T-helper 2 cell treated with Interferon-gamma antibody and Interleukin-4, amounts not matched to agents 100 ng/mL and 5 ng/mL, for 36 hours (primary cell): ENCODE measurements at regions not wholly inside any gene's neighbourhood (a gene's known extent, or its start where the extent isn't known, plus 50 kb on each side); places are given as distances from the start of the nearest gene placed in this dataset.

Experiments used
- intact Hi-C: fragments of 100-400 bp; cut with micrococcal nuclease; formaldehyde crosslinking; loops from one replicate; pipeline ENCODE4 v1.15.1; 2023

DNA sequence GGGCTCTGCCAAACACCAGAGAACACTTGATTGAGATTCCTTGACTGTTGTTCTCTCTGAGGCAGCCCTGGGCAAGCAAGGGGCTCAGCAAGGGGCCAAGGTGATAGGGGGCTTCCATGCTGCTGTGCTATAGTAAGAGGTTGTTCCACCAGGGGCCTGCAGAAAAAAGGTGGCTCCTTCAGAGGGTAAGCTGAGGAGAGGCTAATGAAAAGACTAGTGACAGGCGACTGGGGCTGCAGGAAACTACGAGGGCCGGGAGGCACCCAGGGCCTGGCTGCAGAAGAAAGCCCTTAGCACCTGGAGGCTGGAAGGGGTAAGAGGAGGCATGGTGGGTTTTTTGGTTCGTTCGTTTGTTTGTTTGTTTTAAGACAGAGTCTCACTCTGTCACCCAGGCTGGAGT lies 88.0 kb upstream of the CTNNA1 start:
- intact Hi-C loops: no loop called here

DNA sequence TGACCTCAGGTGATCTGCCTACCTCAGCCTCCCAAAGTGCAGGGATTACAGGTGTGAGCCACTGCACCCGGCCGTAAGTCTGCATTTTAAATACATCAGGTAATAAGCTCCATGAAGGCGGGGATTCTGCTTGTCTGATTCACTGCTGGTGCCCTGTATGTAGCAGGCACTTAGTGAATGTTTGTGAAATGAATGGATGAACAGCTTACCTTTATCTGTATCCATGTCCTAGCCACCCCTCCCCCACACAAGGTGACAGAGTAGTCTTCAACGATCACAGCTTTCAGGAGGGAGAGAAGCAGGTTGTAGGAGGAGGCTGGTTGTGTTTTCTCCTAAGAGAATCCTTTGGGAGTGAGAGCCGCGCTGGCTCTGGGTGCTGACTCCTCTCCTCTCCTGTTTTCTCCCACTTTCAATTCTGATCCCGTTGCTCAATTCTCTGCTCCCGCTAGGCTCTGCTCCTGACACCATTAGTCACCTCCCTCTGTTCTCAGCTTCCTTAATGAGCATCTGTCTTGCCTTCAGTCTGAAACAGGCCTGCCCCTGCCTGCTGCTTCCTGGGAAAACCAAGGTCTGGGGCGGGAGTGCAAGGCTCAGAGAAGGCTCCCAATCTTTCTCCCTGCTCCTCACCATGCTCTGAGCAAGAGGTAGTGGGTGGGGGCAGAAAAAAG lies 88.8 kb upstream of the CTNNA1 start:
- intact Hi-C loops: no loop called here

DNA sequence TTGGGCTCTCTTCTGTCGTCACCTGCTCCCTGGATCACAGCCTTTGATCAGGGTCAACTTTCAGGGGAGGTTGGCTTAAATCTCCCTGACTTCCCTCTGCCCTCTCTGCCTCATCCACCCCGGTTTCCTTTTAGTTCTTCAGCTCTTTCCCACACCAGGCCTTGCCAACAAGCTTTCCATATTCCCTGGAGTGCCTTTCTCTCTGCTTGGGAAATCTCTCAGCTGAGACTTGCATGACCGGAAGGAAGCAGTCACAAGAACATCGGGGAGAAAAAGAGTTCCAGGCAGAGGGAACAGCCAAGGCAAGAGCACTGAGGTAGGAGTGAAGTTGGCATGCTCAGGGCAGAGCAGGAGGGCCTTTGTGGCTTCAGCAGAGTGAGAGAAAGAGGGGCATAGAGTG lies 88.4 kb upstream of the HSPA9 start:
- intact Hi-C loops: no loop called here

- intact Hi-C loops: no loop called here
These were observed 87.8 kb upstream of the HSPA9 start for GRCh38 chr5:138663009-138663408.

DNA sequence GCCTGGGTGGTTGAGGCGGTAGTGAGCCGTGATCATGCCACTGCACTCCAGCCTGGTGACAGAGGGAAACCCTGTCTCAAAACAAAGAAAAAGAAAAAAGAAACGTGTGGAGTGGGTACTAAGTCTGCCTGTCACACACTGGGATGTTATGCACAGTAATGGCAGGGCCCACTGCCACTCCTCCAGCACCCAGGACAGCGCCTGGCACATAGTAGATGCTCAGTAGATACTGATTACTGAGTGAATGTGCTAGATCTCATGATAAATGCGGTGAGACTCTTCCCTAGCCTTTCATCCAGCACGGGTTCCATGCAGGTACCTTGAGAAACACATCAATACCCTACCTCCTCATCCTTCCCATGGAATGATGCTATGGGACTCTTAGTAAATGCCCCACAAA lies 87.4 kb upstream of the HSPA9 start:
- intact Hi-C loops: loop anchor here (1.0 kb wide), 1 partner anchor 8 kb away; no protein-coding TSS in a partner anchor

- intact Hi-C loops: loop anchor here (1.0 kb wide), 1 partner anchor 8 kb away; no protein-coding TSS in a partner anchor
These were observed 86.8 kb upstream of the HSPA9 start for GRCh38 chr5:138661991-138662434.

DNA sequence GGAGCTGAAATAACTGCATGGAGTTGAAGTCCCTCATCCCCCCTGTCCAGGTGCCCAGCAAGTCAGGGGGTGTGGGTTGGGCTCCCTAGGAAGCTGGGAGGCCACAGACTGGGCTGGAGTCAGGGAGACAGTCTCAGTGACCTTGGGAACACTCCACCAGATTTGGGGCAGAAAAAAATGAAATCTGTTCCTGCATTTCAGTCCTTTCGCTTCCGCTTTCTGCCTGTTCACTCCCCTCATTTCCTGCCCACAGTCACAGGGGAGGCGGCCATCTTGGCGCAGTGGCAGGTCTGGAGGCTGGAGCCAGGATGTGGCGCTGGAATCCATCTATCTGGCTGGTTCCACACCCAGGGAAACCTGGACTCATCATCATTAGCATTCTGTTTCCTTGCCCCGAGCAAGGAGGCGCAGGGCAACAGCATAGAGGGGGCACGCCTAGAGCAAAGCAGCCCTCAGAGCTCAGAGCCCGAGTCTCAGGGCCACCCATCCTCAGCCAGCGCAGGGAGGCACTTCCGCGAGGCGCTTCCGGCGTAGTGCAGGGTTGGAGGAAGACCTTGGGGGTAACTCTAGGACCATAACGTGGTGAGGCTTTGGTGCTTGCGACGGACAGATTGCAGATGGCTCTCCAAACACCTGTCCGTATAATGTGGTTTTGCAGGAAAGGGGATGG lies 86.2 kb upstream of the HSPA9 start:
- intact Hi-C loops: no loop called here

DNA sequence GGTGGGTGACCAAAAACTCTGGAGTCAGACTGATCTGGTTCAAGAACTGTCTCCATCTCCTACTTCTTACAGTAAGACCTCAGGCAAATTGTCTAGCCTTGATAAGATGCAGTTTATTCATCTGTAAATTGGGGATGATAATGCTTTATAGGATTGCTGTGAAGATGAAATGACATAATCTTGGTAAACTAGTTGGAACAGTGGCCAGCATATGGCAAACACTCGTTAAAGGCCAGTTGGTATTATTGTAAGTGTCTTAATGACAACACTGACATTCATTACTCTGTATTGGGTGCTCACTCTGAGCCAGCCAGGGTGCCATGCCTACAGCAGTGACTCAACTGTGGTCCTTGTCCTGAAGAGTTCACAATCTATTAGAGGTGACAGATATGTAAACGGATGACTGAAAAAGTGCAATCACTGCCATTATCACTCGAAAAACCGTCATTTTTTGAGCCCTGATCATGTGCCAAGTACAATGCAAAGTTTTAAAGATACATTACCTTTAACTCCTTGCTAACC lies 84.9 kb upstream of the HSPA9 start:
- intact Hi-C loops: no loop called here

- intact Hi-C loops: loop anchor here (10.0 kb wide), 1 partner anchor 735 kb away; the partner anchor contains the start of gene PROB1
These were observed 84.4 kb upstream of the HSPA9 start for GRCh38 chr5:138659561-138659960.

GRCh38 chr5:138659121-138659520 lies 83.9 kb upstream of the HSPA9 start:
- intact Hi-C loops: loop anchor here (10.0 kb wide), 1 partner anchor 736 kb away; the partner anchor contains the start of gene PROB1

DNA sequence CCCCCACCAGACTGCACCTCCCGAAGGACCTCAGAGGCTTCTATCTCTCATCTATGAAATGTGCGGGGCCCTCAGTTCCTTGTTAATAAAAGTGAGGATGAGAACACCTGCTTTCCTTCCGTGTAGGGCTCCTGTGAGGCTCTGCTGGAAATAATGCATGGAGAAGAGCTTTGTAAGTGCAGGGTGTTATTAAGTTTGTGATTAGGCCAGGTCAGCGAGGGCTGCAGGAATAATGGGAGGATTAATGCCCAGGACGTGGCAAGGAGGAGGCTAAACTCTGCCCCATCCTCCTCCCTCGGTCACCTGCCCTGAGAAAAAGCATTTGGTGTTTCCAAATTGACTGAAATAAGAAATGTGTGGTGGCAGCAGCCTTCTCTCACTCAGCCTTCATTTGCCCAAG lies 83.5 kb upstream of the HSPA9 start:
- intact Hi-C loops: loop anchor here (10.0 kb wide), 1 partner anchor 736 kb away; the partner anchor contains the start of gene PROB1

DNA sequence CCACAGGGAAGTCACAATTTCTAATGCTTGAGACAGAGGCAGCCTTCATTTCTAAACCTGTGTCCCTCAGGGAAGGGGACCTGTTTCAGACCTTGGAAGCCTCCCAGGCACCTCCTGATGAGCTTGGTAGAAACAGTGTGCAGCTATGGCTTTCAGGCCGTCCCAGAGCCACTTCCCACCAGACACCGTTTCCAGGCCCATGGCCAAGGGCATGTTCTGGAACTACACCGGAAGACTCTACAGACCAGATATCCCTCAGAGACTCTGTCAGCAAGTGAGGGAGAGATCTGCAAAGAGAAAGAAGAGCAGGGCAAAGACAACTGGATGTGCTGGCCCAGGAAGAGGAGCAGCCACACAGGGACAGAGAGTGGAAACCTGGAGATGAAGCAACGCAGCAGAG lies 82.2 kb upstream of the HSPA9 start:
- intact Hi-C loops: loop anchor here (10.0 kb wide), 1 partner anchor 737 kb away; the partner anchor contains the start of gene PROB1

DNA sequence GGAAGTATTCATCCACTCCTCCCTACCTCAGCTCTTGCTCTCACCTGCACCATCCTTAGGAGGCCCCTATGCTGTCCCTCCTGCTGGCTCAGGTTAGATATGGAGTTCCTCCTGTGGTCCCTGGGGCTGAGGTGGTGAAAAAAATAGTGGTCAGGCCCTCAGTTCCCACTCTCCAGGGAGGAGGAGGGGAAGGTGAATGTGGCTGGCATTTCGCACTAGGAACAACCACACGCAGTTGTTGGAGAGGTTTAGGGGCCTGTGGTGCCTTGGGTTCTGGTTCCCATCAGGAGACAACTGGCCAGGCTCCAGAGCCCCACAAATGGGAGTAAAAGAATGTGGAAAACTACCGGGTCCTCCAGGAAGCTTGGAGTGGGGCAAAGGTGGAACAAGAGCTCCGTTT lies 81.7 kb upstream of the HSPA9 start:
- intact Hi-C loops: loop anchor here (10.0 kb wide), 1 partner anchor 738 kb away; the partner anchor contains the start of gene PROB1

DNA sequence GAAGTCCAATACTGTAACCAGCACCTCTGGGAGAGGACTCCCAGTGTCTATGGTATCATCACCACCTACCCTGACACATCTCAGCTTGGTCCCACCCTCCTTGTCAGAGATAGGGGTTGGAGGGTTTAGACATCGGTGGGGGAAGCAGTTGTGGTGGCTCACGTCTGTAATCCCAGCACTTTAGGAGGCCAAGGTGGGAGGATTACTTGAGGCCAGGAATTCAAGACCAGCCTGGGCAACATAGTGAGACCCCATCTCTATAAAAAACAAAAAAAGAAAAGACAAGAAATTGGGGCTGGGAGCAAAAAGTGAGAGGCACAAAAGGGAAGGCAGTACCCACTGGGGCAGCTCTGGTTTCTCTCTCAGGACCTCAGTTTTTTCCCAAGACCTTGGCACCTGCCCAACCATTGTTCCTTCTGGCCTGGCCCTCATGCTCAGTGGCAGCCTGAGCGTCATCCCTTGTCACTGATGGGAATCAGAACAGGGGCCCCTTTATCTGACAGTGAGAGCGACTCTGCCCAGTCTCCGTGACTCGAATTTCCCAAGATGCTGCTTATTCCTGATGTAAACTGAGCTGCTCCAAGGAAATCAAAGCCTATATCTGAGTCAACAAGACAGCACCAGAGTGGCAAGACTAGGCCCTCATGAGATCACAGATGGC lies 80.5 kb upstream of the HSPA9 start:
- intact Hi-C loops: loop anchor here (2.0 to 10.0 kb wide), 3 partner anchors 81 to 739 kb away; partner anchors contain the start of genes CTNNA1, HSPA9 and PROB1

GRCh38 chr5:138654281-138654867 lies 79.2 kb upstream of the HSPA9 start:
- intact Hi-C loops: loop anchor here (1.0 to 10.0 kb wide), 5 partner anchors 8 to 740 kb away; partner anchors contain the start of genes CTNNA1, HSPA9, PROB1 and SIL1

DNA sequence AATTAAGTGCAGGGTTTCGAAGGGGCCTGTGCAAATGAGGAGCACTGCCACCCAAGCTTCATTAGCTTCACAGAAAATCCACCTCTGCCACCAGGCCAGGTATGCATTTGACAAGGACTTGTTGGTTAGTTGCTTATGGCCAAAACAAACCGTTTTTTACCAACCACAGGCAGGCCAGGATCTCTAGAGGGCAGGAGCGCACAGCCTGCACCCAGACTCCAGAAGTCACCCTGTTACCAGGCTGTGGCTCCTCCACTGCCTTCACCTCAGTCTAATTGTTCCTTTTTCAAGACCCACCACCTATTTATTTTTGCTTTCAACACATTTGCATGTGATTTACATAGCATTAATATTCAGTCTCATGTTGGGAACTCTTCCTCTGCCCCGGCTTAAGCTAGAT lies 78.3 kb upstream of the HSPA9 start:
- intact Hi-C loops: loop anchor here (5.0 to 10.0 kb wide), 2 partner anchors 544 to 741 kb away; partner anchors contain the start of genes PROB1 and SIL1

DNA sequence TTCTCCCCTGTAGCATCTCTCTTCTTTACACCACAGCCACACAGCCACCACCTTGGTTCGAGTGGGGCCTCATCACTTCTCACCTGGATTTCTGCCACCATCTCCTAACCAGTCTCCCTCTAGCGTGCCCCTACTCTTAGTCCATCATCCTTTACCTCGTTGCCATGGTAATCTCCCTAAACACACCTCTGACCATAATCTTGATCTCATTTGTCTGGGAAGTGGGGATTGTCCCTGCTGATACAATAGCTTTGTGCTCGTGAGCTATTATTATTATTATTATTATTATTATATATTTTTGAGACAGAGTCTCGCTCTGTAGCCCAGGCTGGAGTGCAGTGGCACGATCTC lies 76.5 kb upstream of the HSPA9 start:
- intact Hi-C loops: loop anchor here (5.0 to 10.0 kb wide), 2 partner anchors 546 to 743 kb away; partner anchors contain the start of genes PROB1 and SIL1

DNA sequence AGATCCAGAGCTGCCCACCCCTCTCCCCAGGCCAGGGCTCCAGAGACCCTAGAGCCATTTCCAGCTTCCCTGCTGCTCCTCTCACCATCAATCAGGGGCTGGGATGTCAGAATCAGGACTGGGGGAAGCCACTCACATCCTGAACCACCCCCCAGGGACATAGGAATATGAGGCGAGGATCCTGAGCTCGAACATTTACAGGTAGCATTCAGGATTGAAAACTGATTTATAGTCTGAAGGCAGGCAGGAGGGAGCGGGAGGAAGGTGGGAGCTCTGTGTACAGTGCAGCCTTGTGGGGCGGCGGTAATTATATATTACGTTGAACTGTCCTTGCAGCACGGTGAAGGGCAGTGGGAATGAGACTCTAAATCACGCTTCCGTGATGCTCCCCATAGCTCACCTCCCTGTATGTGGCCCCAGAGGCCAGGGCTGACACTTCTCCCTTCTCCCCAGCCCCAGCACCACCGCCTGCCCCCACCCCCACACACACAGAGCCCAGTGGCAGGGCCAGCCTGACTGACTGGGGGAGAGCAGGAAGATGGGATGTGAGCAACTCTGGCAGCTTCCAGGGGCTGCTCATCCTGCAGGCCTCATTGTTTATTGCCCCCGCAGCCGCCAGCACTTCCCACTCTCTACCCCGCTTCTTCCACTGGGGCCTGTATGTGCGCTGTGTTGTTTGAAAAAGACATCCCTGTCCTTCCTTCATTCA lies 76.0 kb upstream of the HSPA9 start:
- intact Hi-C loops: loop anchor here (5.0 to 10.0 kb wide), 2 partner anchors 546 to 744 kb away; partner anchors contain the start of genes PROB1 and SIL1

DNA sequence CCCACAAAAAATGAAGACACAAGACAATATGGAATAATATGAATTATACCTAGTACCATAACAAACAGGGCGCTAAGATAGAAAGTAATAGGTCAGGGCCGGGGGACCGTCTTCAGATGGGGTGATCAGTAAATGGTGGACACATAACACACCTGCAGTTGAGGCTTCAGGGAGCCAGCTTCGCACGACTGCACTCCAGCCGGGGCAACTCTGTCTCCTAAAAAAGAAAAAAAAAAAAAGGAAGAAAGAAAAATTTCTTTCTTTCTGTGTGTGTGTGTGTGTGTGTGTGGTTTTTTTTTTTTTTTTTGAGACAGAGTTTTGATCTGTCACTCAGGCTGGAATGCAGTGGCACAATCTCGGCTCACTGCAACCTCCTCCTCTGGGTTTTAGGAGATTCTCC lies 75.0 kb upstream of the HSPA9 start:
- intact Hi-C loops: loop anchor here (5.0 to 10.0 kb wide), 2 partner anchors 547 to 745 kb away; partner anchors contain the start of genes PROB1 and SIL1

DNA sequence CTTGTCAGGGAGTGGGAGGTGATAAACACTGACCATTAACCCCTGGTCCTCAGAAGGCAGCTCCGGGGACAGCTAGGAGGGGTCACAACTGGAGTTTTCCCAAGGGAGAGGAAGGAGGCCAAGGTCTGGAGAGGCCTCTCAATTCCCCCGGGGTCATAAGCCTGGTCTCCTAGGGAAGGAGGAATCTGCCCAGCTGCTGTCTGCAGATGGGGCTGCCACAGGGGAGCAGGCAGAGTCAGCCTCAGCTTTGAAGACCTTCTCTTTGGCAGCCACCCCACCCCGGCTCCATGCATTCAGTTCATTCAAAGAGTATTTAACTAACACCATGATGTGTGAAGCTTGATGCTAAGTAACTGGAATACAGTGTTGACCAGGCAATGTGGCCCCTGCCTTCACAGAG lies 74.6 kb upstream of the HSPA9 start:
- intact Hi-C loops: loop anchor here (5.0 to 10.0 kb wide), 2 partner anchors 548 to 745 kb away; partner anchors contain the start of genes PROB1 and SIL1
